ENCODE measurements at regions not wholly inside any gene's neighbourhood (a gene's known extent, or its start where the extent isn't known, plus 50 kb on each side); places are given as distances from the start of the nearest gene placed in this dataset.

- ChIA-PET POLR2A (interaction anchor here (0.5 kb wide), 1 partner anchor 34 kb away, joined by 3 read pairs; no protein-coding TSS in a partner anchor), CTCF (interaction anchor here (1.0 kb wide), 1 partner anchor 34 kb away, joined by 3 read pairs; no protein-coding TSS in a partner anchor)
- Histone ChIP-seq H3K36me3 (ENCODE audit: control insufficient read depth in 4 of 4, insufficient read depth in 4 of 4, low read length in 3 of 4) (no peaks in the 10 kb centered on the region), H3K4me1 (ENCODE audit: control extremely low read depth in 1 of 4, control insufficient read depth in 4 of 4, insufficient read depth in 4 of 4, low read length in 3 of 4) (peaks cover 0 to 11% (median 7%) of the 10 kb centered on the region in 4 experiments), H3K27me3 (replicated peaks in 2 of 5; ENCODE audit: control insufficient read depth in 4 of 5, insufficient read depth in 5 of 5, low read length in 4 of 5) (no peaks in the 10 kb centered on the region), H3K4me3 (ENCODE audit: control insufficient read depth in 1 of 7, extremely low read depth in 1 of 7, insufficient read depth in 4 of 7, low read depth in 2 of 7, low read length in 6 of 7) (no peak overlapping the region), H3K9me3 (ENCODE audit: control extremely low read depth in 1 of 5, control insufficient read depth in 4 of 5, insufficient read depth in 2 of 5, low read depth in 1 of 5, low read length in 4 of 5) (no peaks in the 10 kb centered on the region), H3K27ac (ENCODE audit: insufficient read depth in 1 of 2, low read depth in 1 of 2, low read length in 2 of 2, poor library complexity in 1 of 2, severe bottlenecking in 2 of 2) (no peak overlapping the region)
- DNase-seq, result no peak
- 95% methylated on average over 3 of the region's 5 CpGs for WGBS (ENCODE audit: insufficient coverage)
These were observed 101.9 kb upstream of the ARMC2 start for GRCh38 chr6:108746366-108746765.

GRCh38 chr6:108746836-108747575 is 101.2 kb upstream of the ARMC2 start:
- Histone ChIP-seq H3K4me1 (ENCODE audit: control extremely low read depth in 1 of 4, control insufficient read depth in 4 of 4, insufficient read depth in 4 of 4, low read length in 3 of 4) (peaks cover 0 to 5% (median 2%) of the 10 kb centered on the region in 4 experiments), H3K27me3 (replicated peaks in 2 of 5; ENCODE audit: control insufficient read depth in 4 of 5, insufficient read depth in 5 of 5, low read length in 4 of 5) (no peaks in the 10 kb centered on the region), H3K27ac (ENCODE audit: insufficient read depth in 1 of 2, low read depth in 1 of 2, low read length in 2 of 2, poor library complexity in 1 of 2, severe bottlenecking in 2 of 2) (no peak overlapping the region), H3K4me3 (ENCODE audit: control insufficient read depth in 1 of 7, extremely low read depth in 1 of 7, insufficient read depth in 4 of 7, low read depth in 2 of 7, low read length in 6 of 7) (no peak overlapping the region), H3K9me3 (ENCODE audit: control extremely low read depth in 1 of 5, control insufficient read depth in 4 of 5, insufficient read depth in 2 of 5, low read depth in 1 of 5, low read length in 4 of 5) (no peaks in the 10 kb centered on the region), H3K36me3 (ENCODE audit: control insufficient read depth in 4 of 4, insufficient read depth in 4 of 4, low read length in 3 of 4) (no peaks in the 10 kb centered on the region)
- 100% methylated on average over 8 of the region's 9 CpGs for WGBS (ENCODE audit: insufficient coverage)
- ChIA-PET POLR2A (interaction anchor here (0.5 kb wide), 1 partner anchor 34 kb away, joined by 3 read pairs; no protein-coding TSS in a partner anchor), CTCF (interaction anchor here (1.0 kb wide), 1 partner anchor 33 kb away, joined by 3 read pairs; no protein-coding TSS in a partner anchor)
- no peak for DNase-seq

GRCh38 chr6:108748055-108748454 is 100.2 kb upstream of the ARMC2 start:
- DNase-seq, result no peak
- ChIA-PET POLR2A (no interaction called here), CTCF (no interaction called here)
- H3K27me3 ChIP-seq (replicated peaks in 2 of 5; ENCODE audit: control insufficient read depth in 4 of 5, insufficient read depth in 5 of 5, low read length in 4 of 5), result no peaks in the 10 kb centered on the region
- H3K9me3 ChIP-seq (ENCODE audit: control extremely low read depth in 1 of 5, control insufficient read depth in 4 of 5, insufficient read depth in 2 of 5, low read depth in 1 of 5, low read length in 4 of 5), result no peaks in the 10 kb centered on the region
- no peaks in the 10 kb centered on the region for H3K4me1 ChIP-seq (ENCODE audit: control extremely low read depth in 1 of 4, control insufficient read depth in 4 of 4, insufficient read depth in 4 of 4, low read length in 3 of 4)
- H3K36me3 ChIP-seq (ENCODE audit: control insufficient read depth in 4 of 4, insufficient read depth in 4 of 4, low read length in 3 of 4), result no peaks in the 10 kb centered on the region
- no CpG with 5 or more reads among the region's 1 CpG for WGBS (ENCODE audit: insufficient coverage)
- no peak overlapping the region for H3K4me3 ChIP-seq (ENCODE audit: control insufficient read depth in 1 of 7, extremely low read depth in 1 of 7, insufficient read depth in 4 of 7, low read depth in 2 of 7, low read length in 6 of 7)
- H3K27ac ChIP-seq (ENCODE audit: insufficient read depth in 1 of 2, low read depth in 1 of 2, low read length in 2 of 2, poor library complexity in 1 of 2, severe bottlenecking in 2 of 2), result no peak overlapping the region

GRCh38 chr6:108748959-108749358 is 99.3 kb upstream of the ARMC2 start:
- ChIA-PET POLR2A (no interaction called here), CTCF (no interaction called here)
- WGBS (ENCODE audit: insufficient coverage), result 100% methylated on average over 1 of the region's 3 CpGs
- Histone ChIP-seq H3K36me3 (ENCODE audit: control insufficient read depth in 4 of 4, insufficient read depth in 4 of 4, low read length in 3 of 4) (no peaks in the 10 kb centered on the region), H3K4me3 (ENCODE audit: control insufficient read depth in 1 of 7, extremely low read depth in 1 of 7, insufficient read depth in 4 of 7, low read depth in 2 of 7, low read length in 6 of 7) (no peak overlapping the region), H3K4me1 (ENCODE audit: control extremely low read depth in 1 of 4, control insufficient read depth in 4 of 4, insufficient read depth in 4 of 4, low read length in 3 of 4) (no peaks in the 10 kb centered on the region), H3K27ac (ENCODE audit: insufficient read depth in 1 of 2, low read depth in 1 of 2, low read length in 2 of 2, poor library complexity in 1 of 2, severe bottlenecking in 2 of 2) (no peak overlapping the region), H3K27me3 (replicated peaks in 2 of 5; ENCODE audit: control insufficient read depth in 4 of 5, insufficient read depth in 5 of 5, low read length in 4 of 5) (no peaks in the 10 kb centered on the region), H3K9me3 (ENCODE audit: control extremely low read depth in 1 of 5, control insufficient read depth in 4 of 5, insufficient read depth in 2 of 5, low read depth in 1 of 5, low read length in 4 of 5) (no peaks in the 10 kb centered on the region)
- no peak for DNase-seq

GRCh38 chr6:108750801-108751200 is 97.4 kb upstream of the ARMC2 start:
- 96% methylated on average over 8 of the region's 8 CpGs for WGBS (ENCODE audit: insufficient coverage)
- ChIA-PET POLR2A (no interaction called here), CTCF (interaction anchor here (1.3 kb wide), 1 partner anchor 10 kb away, joined by 5 read pairs; no protein-coding TSS in a partner anchor)
- no peak for DNase-seq
- Histone ChIP-seq H3K9me3 (ENCODE audit: control extremely low read depth in 1 of 5, control insufficient read depth in 4 of 5, insufficient read depth in 2 of 5, low read depth in 1 of 5, low read length in 4 of 5) (no peaks in the 10 kb centered on the region), H3K4me1 (ENCODE audit: control extremely low read depth in 1 of 4, control insufficient read depth in 4 of 4, insufficient read depth in 4 of 4, low read length in 3 of 4) (no peaks in the 10 kb centered on the region), H3K36me3 (ENCODE audit: control insufficient read depth in 4 of 4, insufficient read depth in 4 of 4, low read length in 3 of 4) (no peaks in the 10 kb centered on the region), H3K27me3 (replicated peaks in 2 of 5; ENCODE audit: control insufficient read depth in 4 of 5, insufficient read depth in 5 of 5, low read length in 4 of 5) (no peaks in the 10 kb centered on the region), H3K4me3 (ENCODE audit: control insufficient read depth in 1 of 7, extremely low read depth in 1 of 7, insufficient read depth in 4 of 7, low read depth in 2 of 7, low read length in 6 of 7) (no peak overlapping the region), H3K27ac (ENCODE audit: insufficient read depth in 1 of 2, low read depth in 1 of 2, low read length in 2 of 2, poor library complexity in 1 of 2, severe bottlenecking in 2 of 2) (no peak overlapping the region)

- DNase-seq, result no peak
- POLR2A ChIA-PET, result no interaction called here
- CTCF ChIA-PET, result no interaction called here
- Histone ChIP-seq H3K36me3 (ENCODE audit: control insufficient read depth in 4 of 4, insufficient read depth in 4 of 4, low read length in 3 of 4) (no peaks in the 10 kb centered on the region), H3K4me3 (ENCODE audit: control insufficient read depth in 1 of 7, extremely low read depth in 1 of 7, insufficient read depth in 4 of 7, low read depth in 2 of 7, low read length in 6 of 7) (no peak overlapping the region), H3K27me3 (replicated peaks in 2 of 5; ENCODE audit: control insufficient read depth in 4 of 5, insufficient read depth in 5 of 5, low read length in 4 of 5) (no peaks in the 10 kb centered on the region), H3K4me1 (ENCODE audit: control extremely low read depth in 1 of 4, control insufficient read depth in 4 of 4, insufficient read depth in 4 of 4, low read length in 3 of 4) (no peaks in the 10 kb centered on the region), H3K9me3 (ENCODE audit: control extremely low read depth in 1 of 5, control insufficient read depth in 4 of 5, insufficient read depth in 2 of 5, low read depth in 1 of 5, low read length in 4 of 5) (no peaks in the 10 kb centered on the region), H3K27ac (ENCODE audit: insufficient read depth in 1 of 2, low read depth in 1 of 2, low read length in 2 of 2, poor library complexity in 1 of 2, severe bottlenecking in 2 of 2) (no peak overlapping the region)
- WGBS (ENCODE audit: insufficient coverage), result 97% methylated on average over 5 of the region's 5 CpGs
These were observed 96.9 kb upstream of the ARMC2 start for GRCh38 chr6:108751282-108751681.

GRCh38 chr6:108751851-108752732 is 96.1 kb upstream of the ARMC2 start:
- H3K9me3 ChIP-seq (ENCODE audit: control extremely low read depth in 1 of 5, control insufficient read depth in 4 of 5, insufficient read depth in 2 of 5, low read depth in 1 of 5, low read length in 4 of 5), result no peaks in the 10 kb centered on the region
- no peak for DNase-seq
- CTCF ChIA-PET, result no interaction called here
- H3K4me1 ChIP-seq (ENCODE audit: control extremely low read depth in 1 of 4, control insufficient read depth in 4 of 4, insufficient read depth in 4 of 4, low read length in 3 of 4), result no peaks in the 10 kb centered on the region
- 96% methylated on average over 5 of the region's 5 CpGs for WGBS (ENCODE audit: insufficient coverage)
- no peak overlapping the region for H3K27ac ChIP-seq (ENCODE audit: insufficient read depth in 1 of 2, low read depth in 1 of 2, low read length in 2 of 2, poor library complexity in 1 of 2, severe bottlenecking in 2 of 2)
- H3K4me3 ChIP-seq (ENCODE audit: control insufficient read depth in 1 of 7, extremely low read depth in 1 of 7, insufficient read depth in 4 of 7, low read depth in 2 of 7, low read length in 6 of 7), result no peak overlapping the region
- POLR2A ChIA-PET, result no interaction called here
- no peaks in the 10 kb centered on the region for H3K27me3 ChIP-seq (replicated peaks in 2 of 5; ENCODE audit: control insufficient read depth in 4 of 5, insufficient read depth in 5 of 5, low read length in 4 of 5)
- no peaks in the 10 kb centered on the region for H3K36me3 ChIP-seq (ENCODE audit: control insufficient read depth in 4 of 4, insufficient read depth in 4 of 4, low read length in 3 of 4)
